ENCODE measurements at regions not wholly inside any gene's neighbourhood (a gene's known extent, or its start where the extent isn't known, plus 50 kb on each side); places are given as distances from the start of the nearest gene placed in this dataset.

GRCh38 chr12:107351109-107351508, 257.8 kb upstream of the CRY1 start:
- DNase-seq: no peak

- DNase-seq: peak; percentile 47
Measured at GRCh38 chr12:107351713-107352112, 258.4 kb upstream of the CRY1 start.

- no peak for DNase-seq
Measured at GRCh38 chr12:107352347-107353081, 259.2 kb upstream of the CRY1 start.

- DNase-seq: no peak
Measured at GRCh38 chr12:107353312-107353711, 260.0 kb upstream of the CRY1 start.

- no peak for DNase-seq
Measured at GRCh38 chr12:107355004-107355565, 261.7 kb upstream of the CRY1 start.

- no peak for DNase-seq
Measured at GRCh38 chr12:107355612-107356011, 262.3 kb upstream of the CRY1 start.

- peak; percentile 89 for DNase-seq
Measured at GRCh38 chr12:107356266-107356936, 263.1 kb upstream of the CRY1 start.

GRCh38 chr12:107356937-107357295, 263.6 kb upstream of the CRY1 start:
- DNase-seq: no peak

GRCh38 chr12:107359382-107359781, 266.0 kb upstream of the CRY1 start:
- DNase-seq: peak; percentile 82

GRCh38 chr12:107360033-107360432, 266.7 kb upstream of the CRY1 start:
- no peak for DNase-seq

- DNase-seq: peak; percentile 60
Measured at GRCh38 chr12:107360482-107360881, 267.1 kb upstream of the CRY1 start.

- no peak for DNase-seq
Measured at GRCh38 chr12:107361970-107362369, 268.6 kb upstream of the CRY1 start.

GRCh38 chr12:107362960-107363359, 269.6 kb upstream of the CRY1 start:
- no peak for DNase-seq

GRCh38 chr12:107364875-107365518, 271.6 kb upstream of the CRY1 start:
- DNase-seq: no peak

- DNase-seq: no peak
Measured at GRCh38 chr12:107365703-107366102, 272.4 kb upstream of the CRY1 start.

GRCh38 chr12:107366322-107366721, 273.0 kb upstream of the CRY1 start:
- DNase-seq: no peak

GRCh38 chr12:107368586-107368985, 275.2 kb upstream of the CRY1 start:
- no peak for DNase-seq

GRCh38 chr12:107369006-107369405, 275.7 kb upstream of the CRY1 start:
- no peak for DNase-seq

GRCh38 chr12:107369679-107370078, 276.3 kb upstream of the CRY1 start:
- DNase-seq: no peak

GRCh38 chr12:107372229-107372658, 278.9 kb upstream of the CRY1 start:
- no peak for DNase-seq

GRCh38 chr12:107373238-107373809, 280.0 kb upstream of the CRY1 start:
- DNase-seq: no peak

GRCh38 chr12:107374161-107374840, 281.0 kb upstream of the CRY1 start:
- DNase-seq: no peak

GRCh38 chr12:107375231-107375630, 281.9 kb upstream of the CRY1 start:
- no peak for DNase-seq
